HL-60 (cell line): ENCODE measurements at regions not wholly inside any gene's neighbourhood (a gene's known extent, or its start where the extent isn't known, plus 50 kb on each side); places are given as distances from the start of the nearest gene placed in this dataset.

Experiments
- DNase-seq, 2 experiments: peaks; one replicate each; pipeline ENCODE4 v3.0.0-alpha.2; 2010 to 2020; ENCODE audit warnings: low read depth in 1 of 2, low spot score in 1 of 2
- H3K27ac ChIP-seq: fragments of 250-450 bp; sonication (Bioruptor Pico); replicated peaks from 2 replicates; pipeline ENCODE4 v1.5.1; 2020; ENCODE audit warnings: mild to moderate bottlenecking, moderate library complexity
- H3K27me3 ChIP-seq: fragments of 250-450 bp; sonication (Bioruptor Pico); 2 replicates; pipeline ENCODE4 v1.5.1; 2021; ENCODE audit warnings: mild to moderate bottlenecking, moderate library complexity; ENCODE audit not compliant: insufficient read depth, poor library complexity, severe bottlenecking
- H3K4me3 ChIP-seq: replicated peaks from 2 replicates; pipeline ENCODE4 v1.5.1; 2011; ENCODE audit warnings: mild to moderate bottlenecking, control low read depth, low read length; ENCODE audit not compliant: insufficient read depth
- GABPA ChIP-seq: IDR thresholded peaks from 2 replicates; pipeline ENCODE4 v1.6.1; 2012; ENCODE audit warnings: low read depth
- POLR2AphosphoS5 ChIP-seq: IDR thresholded peaks from 2 replicates; pipeline ENCODE4 v1.6.1; 2012; ENCODE audit warnings: low read depth
- SPI1 ChIP-seq: IDR thresholded peaks from 2 replicates; pipeline ENCODE4 v1.6.1; 2012; ENCODE audit warnings: low read depth, mild to moderate bottlenecking, borderline replicate concordance
- TF ChIP-seq, protein P1 (sequence below): IDR thresholded peaks from 2 replicates; pipeline ENCODE4 v1.6.1; 2012; ENCODE audit warnings: low read depth; ENCODE audit not compliant: insufficient replicate concordance
- TF ChIP-seq, protein P2 (sequence below): IDR thresholded peaks from one replicate; pipeline ENCODE4 v1.5.1; 2011; ENCODE audit warnings: low read length, control low read depth, inconsistent platforms; ENCODE audit not compliant: insufficient read depth

DNA sequence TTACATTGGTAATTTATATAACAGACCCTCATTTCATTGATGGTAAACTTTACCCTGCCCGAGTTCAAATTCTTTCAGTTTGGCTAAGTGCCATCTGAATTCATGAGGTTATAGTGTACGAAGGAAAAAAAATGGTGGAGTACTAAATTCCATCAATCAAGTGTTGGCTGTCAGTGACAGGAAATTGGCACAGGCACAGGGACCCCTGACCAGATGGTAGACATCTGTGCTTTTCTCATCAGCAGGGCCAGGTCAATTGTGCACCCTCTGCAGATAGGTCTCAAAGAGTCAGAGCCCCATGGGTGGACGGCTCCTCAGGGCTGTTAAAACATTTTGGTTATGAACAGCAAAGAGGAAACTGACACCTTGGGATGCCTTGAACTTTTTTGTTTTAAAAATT lies 439.2 kb downstream of the SETBP1 start:
- Histone ChIP-seq H3K27me3 (peaks cover 2% of the 10 kb centered on the region), H3K27ac (no peak overlapping the region), H3K4me3 (no peak overlapping the region)
- TF ChIP-seq, protein P1, sequence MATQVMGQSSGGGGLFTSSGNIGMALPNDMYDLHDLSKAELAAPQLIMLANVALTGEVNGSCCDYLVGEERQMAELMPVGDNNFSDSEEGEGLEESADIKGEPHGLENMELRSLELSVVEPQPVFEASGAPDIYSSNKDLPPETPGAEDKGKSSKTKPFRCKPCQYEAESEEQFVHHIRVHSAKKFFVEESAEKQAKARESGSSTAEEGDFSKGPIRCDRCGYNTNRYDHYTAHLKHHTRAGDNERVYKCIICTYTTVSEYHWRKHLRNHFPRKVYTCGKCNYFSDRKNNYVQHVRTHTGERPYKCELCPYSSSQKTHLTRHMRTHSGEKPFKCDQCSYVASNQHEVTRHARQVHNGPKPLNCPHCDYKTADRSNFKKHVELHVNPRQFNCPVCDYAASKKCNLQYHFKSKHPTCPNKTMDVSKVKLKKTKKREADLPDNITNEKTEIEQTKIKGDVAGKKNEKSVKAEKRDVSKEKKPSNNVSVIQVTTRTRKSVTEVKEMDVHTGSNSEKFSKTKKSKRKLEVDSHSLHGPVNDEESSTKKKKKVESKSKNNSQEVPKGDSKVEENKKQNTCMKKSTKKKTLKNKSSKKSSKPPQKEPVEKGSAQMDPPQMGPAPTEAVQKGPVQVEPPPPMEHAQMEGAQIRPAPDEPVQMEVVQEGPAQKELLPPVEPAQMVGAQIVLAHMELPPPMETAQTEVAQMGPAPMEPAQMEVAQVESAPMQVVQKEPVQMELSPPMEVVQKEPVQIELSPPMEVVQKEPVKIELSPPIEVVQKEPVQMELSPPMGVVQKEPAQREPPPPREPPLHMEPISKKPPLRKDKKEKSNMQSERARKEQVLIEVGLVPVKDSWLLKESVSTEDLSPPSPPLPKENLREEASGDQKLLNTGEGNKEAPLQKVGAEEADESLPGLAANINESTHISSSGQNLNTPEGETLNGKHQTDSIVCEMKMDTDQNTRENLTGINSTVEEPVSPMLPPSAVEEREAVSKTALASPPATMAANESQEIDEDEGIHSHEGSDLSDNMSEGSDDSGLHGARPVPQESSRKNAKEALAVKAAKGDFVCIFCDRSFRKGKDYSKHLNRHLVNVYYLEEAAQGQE = no peak
- TF ChIP-seq, protein P2, sequence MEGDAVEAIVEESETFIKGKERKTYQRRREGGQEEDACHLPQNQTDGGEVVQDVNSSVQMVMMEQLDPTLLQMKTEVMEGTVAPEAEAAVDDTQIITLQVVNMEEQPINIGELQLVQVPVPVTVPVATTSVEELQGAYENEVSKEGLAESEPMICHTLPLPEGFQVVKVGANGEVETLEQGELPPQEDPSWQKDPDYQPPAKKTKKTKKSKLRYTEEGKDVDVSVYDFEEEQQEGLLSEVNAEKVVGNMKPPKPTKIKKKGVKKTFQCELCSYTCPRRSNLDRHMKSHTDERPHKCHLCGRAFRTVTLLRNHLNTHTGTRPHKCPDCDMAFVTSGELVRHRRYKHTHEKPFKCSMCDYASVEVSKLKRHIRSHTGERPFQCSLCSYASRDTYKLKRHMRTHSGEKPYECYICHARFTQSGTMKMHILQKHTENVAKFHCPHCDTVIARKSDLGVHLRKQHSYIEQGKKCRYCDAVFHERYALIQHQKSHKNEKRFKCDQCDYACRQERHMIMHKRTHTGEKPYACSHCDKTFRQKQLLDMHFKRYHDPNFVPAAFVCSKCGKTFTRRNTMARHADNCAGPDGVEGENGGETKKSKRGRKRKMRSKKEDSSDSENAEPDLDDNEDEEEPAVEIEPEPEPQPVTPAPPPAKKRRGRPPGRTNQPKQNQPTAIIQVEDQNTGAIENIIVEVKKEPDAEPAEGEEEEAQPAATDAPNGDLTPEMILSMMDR = no peak
- no peak for TF ChIP-seq POLR2AphosphoS5
- no peak for TF ChIP-seq GABPA
- no peak for TF ChIP-seq SPI1
- DNase-seq = no peak

- Histone ChIP-seq H3K27ac (no peak overlapping the region), H3K4me3 (no peak overlapping the region), H3K27me3 (peaks cover 2% of the 10 kb centered on the region)
- DNase-seq = no peak
- TF ChIP-seq, protein P2 = no peak
- TF ChIP-seq, protein P1 = no peak
- no peak for TF ChIP-seq GABPA
- TF ChIP-seq SPI1 = no peak
- TF ChIP-seq POLR2AphosphoS5 = no peak
Measured at GRCh38 chr18:45121146-45121545, 440.5 kb downstream of the SETBP1 start.

DNA sequence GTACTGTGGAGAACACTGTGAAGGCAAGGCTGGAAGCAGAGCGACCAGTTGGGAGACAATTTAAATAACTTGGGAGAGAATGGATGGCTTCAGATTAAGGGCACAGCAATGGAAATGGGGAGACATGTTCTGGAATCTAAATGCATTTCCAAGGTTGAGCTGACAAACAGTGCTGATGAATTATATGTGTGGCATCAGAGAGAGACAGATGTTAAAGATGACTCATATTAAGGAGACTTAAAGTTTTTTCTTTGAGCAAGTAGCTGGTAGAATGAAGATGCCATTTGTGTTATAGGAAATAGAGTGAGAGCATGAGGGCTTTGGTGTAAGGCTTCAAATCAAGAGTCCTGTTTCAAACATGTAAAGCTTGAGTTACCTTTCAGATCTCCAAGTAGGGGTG lies 441.8 kb downstream of the SETBP1 start:
- no peak overlapping the region for H3K4me3 ChIP-seq
- DNase-seq = no peak
- peaks cover 2% of the 10 kb centered on the region for H3K27me3 ChIP-seq
- no peak for TF ChIP-seq GABPA
- no peak for TF ChIP-seq SPI1
- TF ChIP-seq POLR2AphosphoS5 = no peak
- TF ChIP-seq, protein P2 = no peak
- TF ChIP-seq, protein P1 = no peak
- no peak overlapping the region for H3K27ac ChIP-seq
